ENCODE measurements at regions not wholly inside any gene's neighbourhood (a gene's known extent, or its start where the extent isn't known, plus 50 kb on each side); places are given as distances from the start of the nearest gene placed in this dataset.

DNA sequence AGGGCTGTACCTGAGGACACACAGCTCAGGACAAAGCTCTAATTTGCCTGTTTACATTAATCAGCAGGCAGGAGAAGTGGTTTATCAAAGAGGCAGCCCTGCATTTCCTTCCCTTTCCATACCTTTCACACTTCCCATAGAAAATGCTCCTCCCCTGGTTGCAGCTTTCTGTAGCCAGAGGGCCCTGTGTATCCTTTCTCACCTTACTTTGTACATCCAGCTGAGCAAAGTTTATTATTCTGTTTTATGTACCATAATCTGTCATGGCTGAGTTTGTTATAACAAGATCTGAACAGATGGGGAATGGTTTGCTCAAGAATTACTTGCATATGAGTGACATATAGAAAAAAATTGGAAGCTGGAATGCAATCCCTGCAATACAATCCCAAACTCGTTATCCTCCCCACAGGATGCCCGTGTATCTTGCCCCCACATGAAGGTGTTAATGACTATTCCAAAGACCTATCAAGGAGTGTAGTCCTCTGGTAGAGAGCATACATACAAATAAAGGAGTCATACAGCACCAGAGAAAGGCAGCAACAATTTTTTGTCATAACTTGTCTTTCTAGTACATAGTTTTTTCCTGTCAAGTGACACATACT, 1025.8 kb upstream of the KLHL29 start:
- Histone ChIP-seq H3K9me3 (ENCODE audit: control insufficient read depth, low read length) (no peaks in the 10 kb centered on the region), H3K27me3 (ENCODE audit: control insufficient read depth in 1 of 2, insufficient read depth in 2 of 2, low read length in 1 of 2) (no peaks in the 10 kb centered on the region), H3K4me3 (ENCODE audit: low read length in 2 of 2) (no peak overlapping the region), H3K36me3 (ENCODE audit: control insufficient read depth in 1 of 2, insufficient read depth in 2 of 2, low read length in 1 of 2) (no peaks in the 10 kb centered on the region), H3K27ac (ENCODE audit: low read depth in 1 of 2, low read length in 2 of 2) (no peak overlapping the region), H3K4me1 (ENCODE audit: control insufficient read depth in 1 of 2, insufficient read depth in 2 of 2, low read length in 2 of 2) (no peaks in the 10 kb centered on the region)
- intact Hi-C loops (cut with DNase I): no loop called here
- WGBS, 2 donors: 16 to 24% methylated on average over 2 of the region's 2 CpGs
- DNase-seq (no peak), ATAC-seq (ENCODE audit: low FRiP score) (no peak)

GRCh38 chr2:22360735-22361374, 1024.1 kb upstream of the KLHL29 start:
- Histone ChIP-seq H3K36me3 (ENCODE audit: control insufficient read depth in 1 of 2, insufficient read depth in 2 of 2, low read length in 1 of 2) (no peaks in the 10 kb centered on the region), H3K4me3 (ENCODE audit: low read length in 2 of 2) (no peak overlapping the region), H3K4me1 (ENCODE audit: control insufficient read depth in 1 of 2, insufficient read depth in 2 of 2, low read length in 2 of 2) (no peaks in the 10 kb centered on the region), H3K27me3 (ENCODE audit: control insufficient read depth in 1 of 2, insufficient read depth in 2 of 2, low read length in 1 of 2) (no peaks in the 10 kb centered on the region), H3K27ac (ENCODE audit: low read depth in 1 of 2, low read length in 2 of 2) (no peak overlapping the region), H3K9me3 (ENCODE audit: control insufficient read depth, low read length) (no peaks in the 10 kb centered on the region)
- 49 to 54% methylated on average over 4 of the region's 4 CpGs for WGBS, 2 donors
- DNase-seq (no peak), ATAC-seq (ENCODE audit: low FRiP score) (no peak)
- intact Hi-C loops (cut with DNase I): no loop called here

- H3K27ac ChIP-seq (ENCODE audit: low read depth in 1 of 2, low read length in 2 of 2): no peak overlapping the region
- H3K9me3 ChIP-seq (ENCODE audit: control insufficient read depth, low read length): no peaks in the 10 kb centered on the region
- H3K36me3 ChIP-seq (ENCODE audit: control insufficient read depth in 1 of 2, insufficient read depth in 2 of 2, low read length in 1 of 2): no peaks in the 10 kb centered on the region
- H3K4me1 ChIP-seq (ENCODE audit: control insufficient read depth in 1 of 2, insufficient read depth in 2 of 2, low read length in 2 of 2): no peaks in the 10 kb centered on the region
- DNase-seq (no peak), ATAC-seq (ENCODE audit: low FRiP score) (no peak)
- WGBS, 2 donors: 87 to 89% methylated on average over 2 of the region's 2 CpGs
- intact Hi-C loops (cut with DNase I): no loop called here
- no peak overlapping the region for H3K4me3 ChIP-seq (ENCODE audit: low read length in 2 of 2)
- H3K27me3 ChIP-seq (ENCODE audit: control insufficient read depth in 1 of 2, insufficient read depth in 2 of 2, low read length in 1 of 2): no peaks in the 10 kb centered on the region
Measured at GRCh38 chr2:22361571-22361970, 1023.4 kb upstream of the KLHL29 start.

DNA sequence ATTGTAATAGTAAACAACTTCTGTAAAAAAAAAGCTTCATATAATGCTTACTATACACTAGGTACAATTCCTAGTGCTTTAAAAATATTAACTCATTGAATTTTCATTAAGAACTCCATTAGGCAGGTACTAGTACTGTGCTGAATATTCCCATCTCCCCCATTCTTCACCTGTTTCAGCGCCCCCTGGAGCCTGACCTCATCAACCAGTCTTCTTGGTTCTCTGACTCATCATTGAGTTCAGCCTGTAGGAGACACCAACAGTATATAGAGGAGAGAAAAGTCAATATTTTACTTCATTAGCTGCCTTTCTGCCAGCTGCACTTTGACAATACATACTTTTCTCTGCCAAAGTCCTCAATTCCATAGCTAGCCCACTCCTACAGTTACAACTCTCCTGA, 1009.9 kb upstream of the KLHL29 start:
- Histone ChIP-seq H3K9me3 (ENCODE audit: control insufficient read depth, low read length) (no peaks in the 10 kb centered on the region), H3K4me3 (ENCODE audit: low read length in 2 of 2) (no peak overlapping the region), H3K36me3 (ENCODE audit: control insufficient read depth in 1 of 2, insufficient read depth in 2 of 2, low read length in 1 of 2) (no peaks in the 10 kb centered on the region), H3K27ac (ENCODE audit: low read depth in 1 of 2, low read length in 2 of 2) (no peak overlapping the region), H3K27me3 (ENCODE audit: control insufficient read depth in 1 of 2, insufficient read depth in 2 of 2, low read length in 1 of 2) (no peaks in the 10 kb centered on the region), H3K4me1 (ENCODE audit: control insufficient read depth in 1 of 2, insufficient read depth in 2 of 2, low read length in 2 of 2) (no peaks in the 10 kb centered on the region)
- ATAC-seq (ENCODE audit: low FRiP score): no peak
- WGBS, 2 donors: 8 to 19% methylated on average over 1 of the region's 1 CpG
- intact Hi-C loops (cut with DNase I): no loop called here
- no peak for DNase-seq

- 20 to 25% methylated on average over 6 of the region's 6 CpGs for WGBS, 2 donors
- no peaks in the 10 kb centered on the region for H3K4me1 ChIP-seq (ENCODE audit: control insufficient read depth in 1 of 2, insufficient read depth in 2 of 2, low read length in 2 of 2)
Measured at GRCh38 chr2:22377268-22377667, 1007.7 kb upstream of the KLHL29 start.

GRCh38 chr2:22382479-22383169, 1002.4 kb upstream of the KLHL29 start:
- no peaks in the 10 kb centered on the region for H3K27me3 ChIP-seq (ENCODE audit: control insufficient read depth in 1 of 2, insufficient read depth in 2 of 2, low read length in 1 of 2)
- DNase-seq (no peak), ATAC-seq (ENCODE audit: low FRiP score) (no peak)
- no peaks in the 10 kb centered on the region for H3K4me1 ChIP-seq (ENCODE audit: control insufficient read depth in 1 of 2, insufficient read depth in 2 of 2, low read length in 2 of 2)
- H3K36me3 ChIP-seq (ENCODE audit: control insufficient read depth in 1 of 2, insufficient read depth in 2 of 2, low read length in 1 of 2): no peaks in the 10 kb centered on the region
- intact Hi-C loops (cut with DNase I): no loop called here
- H3K4me3 ChIP-seq (ENCODE audit: low read length in 2 of 2): no peak overlapping the region
- H3K27ac ChIP-seq (ENCODE audit: low read depth in 1 of 2, low read length in 2 of 2): no peak overlapping the region
- no peaks in the 10 kb centered on the region for H3K9me3 ChIP-seq (ENCODE audit: control insufficient read depth, low read length)
- WGBS, 2 donors: 73 to 76% methylated on average over 11 of the region's 11 CpGs

More at GRCh38 chr2:22377268-22377667, 1007.7 kb upstream of the KLHL29 start:
- H3K27ac ChIP-seq (ENCODE audit: low read depth in 1 of 2, low read length in 2 of 2): no peak overlapping the region
- H3K36me3 ChIP-seq (ENCODE audit: control insufficient read depth in 1 of 2, insufficient read depth in 2 of 2, low read length in 1 of 2): no peaks in the 10 kb centered on the region
- intact Hi-C loops (cut with DNase I): no loop called here
- DNase-seq (no peak), ATAC-seq (ENCODE audit: low FRiP score) (no peak)
- H3K9me3 ChIP-seq (ENCODE audit: control insufficient read depth, low read length): no peaks in the 10 kb centered on the region
- no peak overlapping the region for H3K4me3 ChIP-seq (ENCODE audit: low read length in 2 of 2)
- no peaks in the 10 kb centered on the region for H3K27me3 ChIP-seq (ENCODE audit: control insufficient read depth in 1 of 2, insufficient read depth in 2 of 2, low read length in 1 of 2)

- ATAC-seq (ENCODE audit: low FRiP score): no peak
- Histone ChIP-seq H3K36me3 (ENCODE audit: control insufficient read depth in 1 of 2, insufficient read depth in 2 of 2, low read length in 1 of 2) (no peaks in the 10 kb centered on the region), H3K4me3 (ENCODE audit: low read length in 2 of 2) (no peak overlapping the region), H3K27me3 (ENCODE audit: control insufficient read depth in 1 of 2, insufficient read depth in 2 of 2, low read length in 1 of 2) (peaks cover 0 to 3% of the 10 kb centered on the region in 2 donors), H3K27ac (ENCODE audit: low read depth in 1 of 2, low read length in 2 of 2) (no peak overlapping the region), H3K4me1 (ENCODE audit: control insufficient read depth in 1 of 2, insufficient read depth in 2 of 2, low read length in 2 of 2) (no peaks in the 10 kb centered on the region), H3K9me3 (ENCODE audit: control insufficient read depth, low read length) (no peaks in the 10 kb centered on the region)
- WGBS, 2 donors: 56 to 57% methylated on average over 2 of the region's 2 CpGs
- intact Hi-C loops (cut with DNase I): no loop called here
- DNase-seq: no peak
Measured at GRCh38 chr2:22397847-22398246, 987.1 kb upstream of the KLHL29 start.

GRCh38 chr2:22403748-22404147, 981.2 kb upstream of the KLHL29 start:
- no peak for DNase-seq
- H3K27me3 ChIP-seq (ENCODE audit: control insufficient read depth in 1 of 2, insufficient read depth in 2 of 2, low read length in 1 of 2): peaks cover 0 to 3% of the 10 kb centered on the region in 2 donors
- H3K4me3 ChIP-seq (ENCODE audit: low read length in 2 of 2): no peak overlapping the region
- no peaks in the 10 kb centered on the region for H3K36me3 ChIP-seq (ENCODE audit: control insufficient read depth in 1 of 2, insufficient read depth in 2 of 2, low read length in 1 of 2)
- intact Hi-C loops (cut with DNase I): no loop called here
- no peak overlapping the region for H3K27ac ChIP-seq (ENCODE audit: low read depth in 1 of 2, low read length in 2 of 2)
- H3K9me3 ChIP-seq (ENCODE audit: control insufficient read depth, low read length): no peaks in the 10 kb centered on the region
- ATAC-seq (ENCODE audit: low FRiP score): no peak
- WGBS, 2 donors: 78 to 82% methylated on average over 1 of the region's 1 CpG
- H3K4me1 ChIP-seq (ENCODE audit: control insufficient read depth in 1 of 2, insufficient read depth in 2 of 2, low read length in 2 of 2): no peaks in the 10 kb centered on the region

GRCh38 chr2:22406625-22407024, 978.4 kb upstream of the KLHL29 start:
- Histone ChIP-seq H3K9me3 (ENCODE audit: control insufficient read depth, low read length) (no peaks in the 10 kb centered on the region), H3K27ac (ENCODE audit: low read depth in 1 of 2, low read length in 2 of 2) (no peak overlapping the region), H3K27me3 (ENCODE audit: control insufficient read depth in 1 of 2, insufficient read depth in 2 of 2, low read length in 1 of 2) (no peaks in the 10 kb centered on the region), H3K36me3 (ENCODE audit: control insufficient read depth in 1 of 2, insufficient read depth in 2 of 2, low read length in 1 of 2) (no peaks in the 10 kb centered on the region), H3K4me3 (ENCODE audit: low read length in 2 of 2) (no peak overlapping the region), H3K4me1 (ENCODE audit: control insufficient read depth in 1 of 2, insufficient read depth in 2 of 2, low read length in 2 of 2) (no peaks in the 10 kb centered on the region)
- intact Hi-C loops (cut with DNase I): no loop called here
- WGBS, 2 donors: 84 to 86% methylated on average over 2 of the region's 2 CpGs
- DNase-seq (no peak), ATAC-seq (ENCODE audit: low FRiP score) (no peak)

Measured in aorta (tissue), 5 donors.